Stimulated activated CD8-positive, alpha-beta memory T cell treated with anti-CD3 and anti-CD28 coated beads, Interleukin-15, amount 100 ng/mL, for 4 hours (primary cell): ENCODE measurements at regions not wholly inside any gene's neighbourhood (a gene's known extent, or its start where the extent isn't known, plus 50 kb on each side); places are given as distances from the start of the nearest gene placed in this dataset.
"Not testable (repeated sequence)": the region's sequence is repeated elsewhere in the genome, so short reads cannot be mapped to it uniquely, and the experiment has no call there.

Source experiments
- DNase-seq, 2 donors: peaks; one replicate each; pipeline ENCODE4 v3.0.0-alpha.2; 2020; ENCODE audit warnings: low read depth in 2 of 2

- no peak for DNase-seq
Observed at GRCh38 chr6:43936476-43936875, 166.5 kb downstream of the VEGFA start.

DNA sequence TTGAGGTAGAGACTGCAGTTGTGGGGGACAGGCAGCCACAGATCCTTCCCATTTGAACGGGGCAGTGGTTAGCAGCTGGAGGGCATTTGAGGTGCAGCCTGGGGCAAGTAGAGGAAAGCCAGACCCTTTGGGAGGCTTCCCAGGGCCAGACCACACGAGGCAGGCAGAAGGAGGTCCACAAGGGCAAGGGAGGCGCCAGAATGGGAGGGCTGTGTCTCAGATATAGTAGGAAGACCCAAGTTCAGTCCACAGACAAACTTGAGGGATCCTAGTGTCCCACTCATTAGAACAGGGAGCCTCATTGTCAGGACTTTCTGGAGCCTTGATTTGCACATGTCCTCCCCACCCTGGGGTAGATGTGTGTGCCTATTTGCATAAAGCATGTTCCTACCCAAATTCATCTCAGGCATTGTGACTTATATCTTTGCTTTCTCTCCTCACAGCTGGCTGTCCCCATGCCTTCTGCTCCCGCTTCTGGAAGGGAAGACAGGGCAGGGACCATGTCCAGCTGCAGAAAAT, 166.0 kb downstream of the VEGFA start:
- DNase-seq: no peak

DNA sequence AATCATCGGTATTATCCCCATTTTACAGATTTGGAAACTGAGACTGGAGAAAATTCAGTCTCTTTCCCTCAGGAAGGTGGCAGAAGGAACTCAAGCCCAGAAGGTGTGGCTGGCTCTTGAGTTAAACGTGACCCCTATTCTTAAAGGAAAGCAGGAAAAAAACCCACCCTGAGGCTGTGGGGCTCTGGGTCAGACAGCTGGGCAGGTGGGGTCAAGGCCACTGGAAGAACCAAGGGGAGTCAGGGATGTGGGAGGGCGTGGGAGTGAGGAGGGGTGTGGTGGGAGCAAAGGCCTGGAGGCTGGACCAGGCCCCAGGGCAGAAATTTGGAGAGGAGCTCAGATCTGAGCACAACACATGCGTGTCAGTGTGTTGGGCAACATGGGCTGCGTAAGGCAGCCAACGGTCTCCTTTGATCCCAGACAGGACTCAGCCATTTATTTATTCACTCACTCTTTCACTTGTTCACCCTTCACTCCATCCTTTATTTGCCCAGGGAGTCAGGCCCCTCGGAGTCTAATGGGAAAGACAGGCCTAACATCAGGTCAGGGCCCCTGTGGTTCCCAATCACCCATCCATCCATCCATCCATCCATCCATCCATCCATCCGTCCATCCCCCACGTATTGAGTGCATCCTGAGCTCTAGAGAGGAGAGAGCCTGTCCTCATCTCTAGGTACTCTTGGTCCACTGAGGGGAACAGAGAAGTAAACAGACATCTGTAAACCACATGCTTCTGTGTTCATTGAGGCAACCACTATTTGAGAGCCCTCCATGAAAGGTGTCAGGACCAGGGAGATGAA, 165.0 kb downstream of the VEGFA start:
- no peak for DNase-seq

DNA sequence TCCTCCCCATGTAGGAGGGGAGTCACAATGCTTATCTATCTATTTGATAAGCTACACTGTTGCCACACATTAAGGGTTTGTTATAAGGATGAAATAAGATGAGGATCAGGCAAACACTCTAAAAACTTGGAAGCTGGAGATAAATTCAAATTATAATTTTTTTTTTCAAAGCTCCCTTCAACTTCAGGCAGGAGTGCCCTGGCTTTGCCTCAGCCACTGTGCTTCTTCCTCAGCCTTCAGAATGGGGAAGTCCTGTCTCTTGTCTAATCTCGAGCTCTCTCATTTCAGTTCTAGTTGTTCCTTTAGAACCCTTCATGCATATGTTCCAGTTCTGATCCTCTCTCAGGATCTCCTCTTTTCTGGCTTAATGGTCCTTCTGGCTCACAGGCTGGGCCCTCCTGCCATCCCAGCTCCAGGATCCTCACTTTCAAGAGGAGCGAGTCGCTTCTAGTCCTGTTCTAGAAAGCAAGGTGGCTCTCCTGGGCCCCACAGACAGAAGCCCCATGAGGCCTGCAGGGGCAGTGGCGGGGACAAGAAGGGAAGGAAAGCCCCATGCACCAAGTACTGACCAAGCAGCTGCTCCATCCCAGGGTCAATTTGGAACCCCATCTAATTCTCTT, 164.3 kb downstream of the VEGFA start:
- no peak for DNase-seq

DNA sequence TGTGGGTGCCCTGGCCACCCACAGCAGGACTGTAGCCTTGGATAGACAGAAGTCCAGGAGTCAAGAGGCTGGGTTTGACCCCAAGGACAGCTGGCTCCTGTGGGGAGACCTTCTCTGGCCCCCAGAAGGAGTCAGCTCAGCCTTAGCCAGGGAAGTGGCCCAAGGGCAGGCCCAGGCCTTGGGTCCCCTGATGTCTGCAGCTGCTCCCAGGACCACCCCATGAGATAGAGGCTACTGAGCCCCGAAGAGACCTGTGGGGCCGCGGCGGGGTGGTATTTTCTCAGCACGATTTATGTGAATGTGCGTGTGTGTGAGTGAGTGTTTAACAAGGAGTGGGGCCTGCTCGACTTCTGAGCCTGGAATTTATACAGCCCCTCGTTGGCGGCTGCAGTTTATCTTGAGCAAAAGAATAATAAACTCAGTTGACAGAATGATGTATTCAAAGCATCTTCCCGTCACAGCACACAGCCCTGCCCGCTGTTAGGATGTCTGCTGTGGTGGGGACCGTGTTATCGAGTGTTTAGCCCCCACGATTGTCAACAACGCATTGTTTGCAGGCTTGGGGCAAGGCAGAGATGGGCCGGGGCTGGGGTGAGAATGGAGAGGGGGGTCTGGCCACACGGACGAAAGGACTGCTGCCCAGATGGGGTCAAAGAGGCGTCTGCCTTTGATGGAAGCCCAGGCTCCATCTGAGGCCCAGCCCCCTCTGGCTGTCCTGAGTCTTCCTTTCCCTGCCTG, 163.3 kb downstream of the VEGFA start:
- no peak for DNase-seq

- DNase-seq: no peak
Observed at GRCh38 chr6:43932259-43933147, 162.5 kb downstream of the VEGFA start.

DNA sequence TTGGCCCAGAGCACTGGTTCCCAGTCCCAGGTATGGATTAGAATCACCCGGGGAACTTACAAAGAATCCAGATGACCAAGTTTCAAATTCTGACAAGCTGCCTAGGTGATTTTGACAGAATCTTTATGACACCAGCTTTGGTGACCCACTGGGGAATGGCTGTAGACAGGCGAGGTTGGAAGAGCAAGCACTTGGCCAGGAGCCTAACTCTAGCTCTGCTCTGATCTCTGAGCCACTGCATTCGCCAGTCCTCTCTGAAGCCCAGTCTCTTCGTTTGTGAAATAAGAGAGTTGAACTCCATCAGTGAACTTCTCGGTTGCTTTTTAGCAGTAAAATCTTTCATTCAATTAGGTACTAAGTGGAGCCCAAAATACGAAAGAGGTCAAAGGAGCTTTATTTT, 161.2 kb downstream of the VEGFA start:
- DNase-seq: no peak

DNA sequence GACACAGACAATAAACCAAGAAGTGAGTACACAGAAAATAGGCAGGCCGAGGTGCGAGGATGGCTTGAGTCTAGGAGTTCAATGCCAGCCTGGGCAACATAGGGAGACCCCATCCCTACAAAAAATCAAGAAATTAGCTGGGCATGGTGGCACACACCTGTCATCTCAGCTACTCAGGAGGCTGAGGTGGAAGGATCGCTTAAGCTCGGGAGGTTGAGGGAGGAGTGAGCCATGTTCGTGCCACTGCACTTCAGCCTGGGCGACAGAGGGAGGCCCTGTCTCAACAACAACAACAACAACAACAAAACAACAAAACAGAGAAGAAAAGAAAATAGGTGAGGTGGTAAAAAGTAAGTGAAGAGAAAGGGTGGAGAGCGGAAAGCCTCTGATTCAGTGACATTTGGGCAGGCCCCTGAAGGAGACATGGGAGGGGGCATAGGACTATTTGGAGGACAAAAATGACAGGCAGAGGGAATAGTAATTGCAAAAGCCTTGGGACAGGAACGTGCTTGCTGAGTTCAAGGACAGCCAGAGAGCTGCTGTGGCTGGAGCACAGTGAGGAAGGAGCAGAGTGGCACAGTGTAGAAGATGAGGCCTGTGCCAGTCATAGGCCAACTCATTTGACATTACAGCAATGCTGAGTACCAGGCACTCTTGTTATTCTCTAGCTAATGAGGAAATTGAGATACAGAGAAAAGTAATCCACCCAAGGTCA, 160.6 kb downstream of the VEGFA start:
- no peak for DNase-seq

- no peak for DNase-seq
Observed at GRCh38 chr6:43929511-43929910, 159.5 kb downstream of the VEGFA start.

- no peak for DNase-seq
Observed at GRCh38 chr6:43927532-43928210, 157.7 kb downstream of the VEGFA start.

DNA sequence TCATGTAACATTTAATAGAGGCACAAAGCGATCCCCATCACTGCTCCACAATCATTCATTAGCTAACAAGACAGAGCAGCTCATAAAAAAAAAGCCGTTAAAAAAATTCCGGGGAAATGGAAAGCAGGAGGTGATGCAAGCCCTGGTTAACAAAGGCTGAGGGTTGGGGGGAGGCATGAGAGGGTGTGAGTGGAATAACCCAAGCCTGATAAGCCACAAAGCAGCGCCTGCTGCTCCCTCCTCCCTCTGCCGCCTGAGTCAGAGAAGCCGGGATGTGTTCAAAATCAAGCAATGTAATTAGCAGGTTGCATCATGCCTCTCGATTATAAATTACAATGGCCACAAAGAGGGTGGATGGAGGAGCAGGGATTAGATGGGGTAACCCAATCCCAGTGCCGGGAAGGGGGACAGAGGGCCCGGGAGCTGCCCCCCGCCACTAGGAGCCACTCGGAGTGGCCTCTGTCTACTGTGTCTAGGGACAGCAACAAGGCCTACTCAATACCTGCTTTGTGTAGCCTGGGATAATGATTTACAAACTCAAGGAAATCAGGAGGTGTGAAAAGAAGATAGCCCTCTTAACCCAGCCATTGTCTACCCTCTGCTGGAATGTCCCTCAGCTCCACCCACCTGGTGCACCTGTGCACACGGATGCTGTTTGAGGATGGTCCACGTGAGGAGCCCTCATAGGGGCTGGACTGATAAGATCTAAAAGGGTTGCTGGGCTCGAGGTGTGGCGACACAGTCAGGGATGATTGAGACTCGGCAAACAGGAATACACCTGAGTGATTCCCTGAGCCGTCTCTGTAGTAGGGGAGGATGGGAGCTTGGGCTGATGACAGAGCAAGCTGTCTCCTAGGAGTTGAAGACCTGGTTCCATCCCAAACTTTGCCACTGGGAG, 156.9 kb downstream of the VEGFA start:
- no peak for DNase-seq

DNA sequence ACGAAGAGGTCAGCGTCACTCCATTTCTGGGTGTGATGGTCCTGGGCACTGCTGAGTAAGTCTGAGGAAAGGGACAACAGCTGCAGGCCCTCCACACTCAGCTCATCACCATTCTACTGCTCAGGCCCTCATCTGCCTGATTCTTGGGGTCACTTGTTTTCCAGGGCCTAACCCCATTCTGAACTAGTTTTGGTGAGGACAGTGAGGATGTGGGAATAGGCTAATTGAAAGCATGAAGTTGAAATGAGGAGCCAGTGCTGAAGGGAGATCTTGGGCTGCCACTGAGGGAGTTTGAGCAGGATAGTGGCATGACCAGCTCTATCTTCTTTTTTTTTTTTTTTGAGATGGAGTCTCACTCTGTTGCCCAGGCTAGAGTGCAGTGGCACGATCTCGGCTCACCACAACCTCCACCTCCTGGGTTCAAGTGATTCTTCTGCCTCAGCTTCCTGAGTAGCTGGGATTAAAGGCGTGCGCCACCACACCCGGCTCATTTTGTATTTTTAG, 155.7 kb downstream of the VEGFA start:
- DNase-seq: not testable (repeated sequence)

GRCh38 chr6:43924222-43924702, 154.3 kb downstream of the VEGFA start:
- DNase-seq: peak; percentile 4 to 32

- no peak for DNase-seq
Observed at GRCh38 chr6:43923376-43924221, 153.6 kb downstream of the VEGFA start.

DNA sequence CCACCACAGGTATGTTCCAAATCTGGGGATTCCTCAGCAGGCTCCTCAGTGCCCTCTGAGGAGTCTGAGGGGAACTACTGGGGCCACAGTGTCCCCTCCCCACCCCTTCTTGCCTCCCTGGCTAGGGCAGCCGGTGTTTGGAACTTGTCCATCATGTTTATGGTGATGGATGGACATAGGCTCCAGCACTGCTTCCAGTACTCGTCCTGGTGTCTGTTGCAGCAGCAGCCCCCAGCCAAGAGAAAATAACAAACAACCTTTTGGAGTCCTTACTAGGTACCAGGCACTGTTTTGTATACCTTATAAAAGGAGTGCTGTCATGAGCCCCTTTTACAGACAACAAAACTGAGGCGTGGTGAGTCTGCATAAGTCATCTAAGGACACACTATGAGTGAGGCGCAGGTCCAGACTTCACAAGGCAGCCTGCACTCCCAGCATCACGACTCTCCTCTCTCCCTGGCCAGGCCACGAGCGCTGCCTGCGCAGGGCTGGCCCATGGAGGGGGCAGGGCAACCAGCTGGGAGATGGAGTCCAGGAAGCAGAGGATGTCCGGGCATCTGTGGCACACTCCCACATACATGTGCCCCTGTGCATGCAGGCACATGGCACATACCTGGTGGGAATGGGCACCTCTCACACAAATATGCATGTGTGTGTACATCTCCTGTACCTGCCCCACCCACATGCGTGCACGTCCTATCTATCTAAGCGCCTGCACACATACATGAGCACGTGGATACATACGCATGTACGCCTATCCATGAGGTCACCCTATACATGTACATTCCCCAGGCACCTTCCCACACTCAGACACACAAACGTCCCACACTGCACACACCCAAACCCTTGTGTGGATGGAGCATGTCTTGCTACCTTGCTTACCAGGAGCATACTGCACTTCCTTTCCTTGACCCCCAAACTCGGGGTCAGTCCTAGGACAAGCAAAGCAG, 152.7 kb downstream of the VEGFA start:
- DNase-seq: no peak

DNA sequence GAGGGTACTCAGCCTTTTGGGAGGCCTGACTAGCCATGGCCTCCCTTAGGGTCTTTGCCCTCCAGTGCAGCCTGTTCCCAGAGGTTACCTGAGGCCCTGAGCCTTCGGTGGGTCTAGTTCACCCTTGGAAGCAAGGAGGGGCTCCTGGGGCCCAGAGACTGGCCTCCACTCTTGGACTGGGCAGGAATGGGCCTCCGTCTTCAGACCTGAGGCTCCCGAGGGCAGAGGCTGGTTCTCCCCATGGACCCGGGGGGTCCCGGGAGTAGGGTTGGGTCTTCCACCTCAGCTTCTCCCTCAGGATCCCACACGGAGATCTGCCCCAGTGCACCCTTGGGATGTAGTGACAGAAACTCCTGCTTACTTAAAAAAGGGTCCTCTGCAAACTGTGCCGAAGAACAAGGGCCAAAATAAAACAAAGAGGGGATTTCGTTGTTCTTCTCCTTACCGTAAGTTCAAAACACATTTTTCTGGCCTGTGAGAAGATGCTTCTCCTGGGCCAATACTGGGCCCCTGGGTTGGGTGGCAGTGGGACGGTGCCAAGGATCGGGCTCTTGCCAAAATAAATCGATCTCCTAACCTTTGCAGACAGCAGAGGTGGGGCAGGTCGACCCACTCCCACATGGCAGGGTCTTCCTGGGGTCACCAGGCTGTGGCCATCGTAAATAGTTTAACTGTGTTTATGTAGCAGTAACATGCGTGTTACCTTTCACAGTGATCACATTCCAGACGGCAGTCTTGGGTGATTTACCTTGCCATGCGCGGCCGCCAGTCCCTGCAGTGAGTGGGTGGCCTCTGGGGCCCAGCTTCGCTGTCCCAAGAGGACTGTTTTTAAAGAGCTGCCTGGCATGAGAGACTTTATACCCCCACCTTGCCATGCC, 151.8 kb downstream of the VEGFA start:
- DNase-seq: no peak
